NCI-H1694 (cell line): ENCODE measurements at regions not wholly inside any gene's neighbourhood (a gene's known extent, or its start where the extent isn't known, plus 50 kb on each side); places are given as distances from the start of the nearest gene placed in this dataset.

Source experiments
- DNase-seq: peaks from one replicate; lab custom pipeline; 2025; lab: John Stamatoyannopoulos, UW

- DNase-seq = no peak
These were observed 253.8 kb downstream of the TNS1 start for GRCh38 chr2:217749008-217749407.

DNA sequence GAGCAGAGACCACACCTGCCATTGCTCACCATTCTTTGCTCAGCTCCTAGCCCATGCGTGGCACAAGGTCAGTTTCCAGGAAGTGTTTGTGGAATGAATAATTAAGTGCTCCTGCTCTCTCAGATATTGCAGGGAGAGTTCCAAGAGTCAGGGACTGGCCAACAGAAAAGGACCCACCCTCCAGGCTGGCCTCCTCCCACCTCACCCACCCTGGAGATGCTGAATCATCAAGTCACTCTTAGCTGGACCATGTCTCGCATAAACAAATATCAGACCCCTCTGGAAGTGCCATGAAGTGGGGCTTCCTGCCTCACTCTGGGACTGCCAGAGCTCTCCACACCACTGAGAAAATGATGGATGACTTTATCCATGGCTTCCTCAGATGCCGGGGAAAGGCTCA is 256.0 kb downstream of the TNS1 start:
- DNase-seq = no peak

DNA sequence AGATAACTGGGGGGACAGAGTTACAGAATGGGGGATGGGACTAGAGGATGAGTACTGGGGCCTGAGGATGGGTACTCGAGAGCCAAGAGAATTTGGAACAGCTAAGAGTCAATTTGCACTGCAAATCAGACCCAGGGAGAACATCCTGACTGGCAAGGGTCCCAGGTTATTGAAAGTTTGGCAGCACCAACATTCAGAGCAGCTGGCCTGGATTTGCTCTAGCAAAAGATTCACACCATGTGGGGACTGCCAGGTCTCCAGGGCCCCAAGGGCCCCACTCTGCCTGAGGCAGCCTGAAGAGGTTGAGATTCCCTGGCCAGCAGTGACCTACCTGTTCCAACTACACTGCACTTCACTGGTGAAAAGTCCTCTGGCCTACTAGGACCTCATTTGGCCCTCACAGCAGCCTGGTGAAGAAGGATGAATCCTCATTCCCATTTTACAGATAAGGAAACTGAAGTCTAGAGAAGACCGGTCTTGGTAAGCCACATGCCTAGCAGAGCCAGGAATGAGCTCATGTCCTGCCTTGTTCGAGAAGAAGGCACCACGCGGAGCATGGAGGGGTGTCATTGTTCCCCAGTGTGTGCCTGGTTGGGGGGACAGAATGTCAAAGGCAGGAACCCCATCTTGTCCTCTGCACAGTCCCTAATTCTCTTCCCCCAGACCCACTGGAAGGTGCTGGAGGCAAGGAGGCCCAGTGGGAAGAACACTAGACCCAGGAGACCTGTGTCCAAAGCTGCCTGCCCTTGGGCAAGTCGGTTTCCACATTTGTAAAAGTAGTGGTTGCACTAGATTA is 258.6 kb downstream of the TNS1 start:
- DNase-seq = peak; percentile 75

DNA sequence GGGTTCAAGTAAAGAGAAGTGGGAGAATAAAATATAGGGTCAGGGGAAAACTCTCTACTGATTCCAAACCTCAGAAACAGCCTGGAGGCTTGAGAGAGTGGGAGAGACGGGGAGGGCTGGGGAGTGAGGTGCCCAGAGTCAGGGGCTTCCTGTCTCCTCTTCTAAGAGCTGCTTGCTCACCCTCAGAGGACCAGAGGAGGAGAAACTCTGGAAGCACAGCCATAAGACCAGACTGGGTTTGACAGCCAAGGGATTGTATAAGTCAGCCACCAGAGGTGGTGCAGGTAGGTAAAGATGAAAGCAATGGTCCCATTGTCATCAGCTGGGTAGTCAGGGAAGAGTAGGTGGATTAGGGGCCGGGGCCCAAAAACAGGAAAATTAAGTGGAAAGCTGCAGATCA is 259.4 kb downstream of the TNS1 start:
- no peak for DNase-seq

GRCh38 chr2:217742841-217743240 is 260.0 kb downstream of the TNS1 start:
- DNase-seq = no peak

DNA sequence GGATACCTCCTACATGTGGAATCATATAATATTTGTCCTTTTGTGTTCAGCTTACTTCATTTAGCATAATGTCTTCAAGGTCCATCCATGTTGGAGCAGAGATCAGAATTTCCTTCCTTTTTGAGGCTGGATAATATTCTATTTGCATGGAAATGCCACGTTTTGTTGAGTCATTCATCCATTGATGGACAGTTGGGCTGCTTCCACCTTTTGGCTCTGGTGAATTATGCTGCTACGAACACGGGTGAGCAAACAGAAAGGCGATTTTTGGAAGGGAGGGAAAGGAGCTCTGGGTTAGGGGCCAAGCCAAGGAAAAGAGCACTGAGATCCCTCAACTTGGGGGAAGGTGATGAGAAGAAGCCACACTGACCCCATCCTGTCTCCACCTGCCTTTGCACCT is 260.5 kb downstream of the TNS1 start:
- no peak for DNase-seq

DNA sequence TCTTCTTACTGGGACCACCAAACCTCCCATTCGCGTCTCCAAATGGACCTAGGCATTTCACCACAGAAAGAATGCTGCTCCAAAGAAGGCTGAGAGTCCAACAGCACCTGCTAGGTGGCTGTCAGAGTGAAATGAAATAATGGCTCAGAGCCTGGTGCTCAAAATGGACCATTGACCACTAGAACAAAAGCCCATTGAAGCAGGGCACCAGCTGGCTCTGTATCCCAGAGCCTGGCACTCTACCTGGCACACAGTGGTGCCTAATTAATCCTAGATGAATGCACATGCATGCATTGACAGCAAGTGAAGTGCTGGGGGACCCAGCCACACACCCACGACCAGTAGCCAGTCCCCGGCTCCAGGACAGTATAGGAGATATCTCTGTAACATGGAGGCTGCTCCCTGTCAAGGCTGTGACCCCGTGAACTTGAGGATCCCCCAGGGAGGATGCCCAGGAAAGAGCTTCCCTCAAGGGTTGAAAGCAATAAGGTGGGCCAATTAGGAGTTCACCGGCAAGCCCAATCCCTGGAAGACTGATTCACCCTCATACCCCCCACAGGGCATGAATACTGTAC is 261.3 kb downstream of the TNS1 start:
- DNase-seq = no peak

DNA sequence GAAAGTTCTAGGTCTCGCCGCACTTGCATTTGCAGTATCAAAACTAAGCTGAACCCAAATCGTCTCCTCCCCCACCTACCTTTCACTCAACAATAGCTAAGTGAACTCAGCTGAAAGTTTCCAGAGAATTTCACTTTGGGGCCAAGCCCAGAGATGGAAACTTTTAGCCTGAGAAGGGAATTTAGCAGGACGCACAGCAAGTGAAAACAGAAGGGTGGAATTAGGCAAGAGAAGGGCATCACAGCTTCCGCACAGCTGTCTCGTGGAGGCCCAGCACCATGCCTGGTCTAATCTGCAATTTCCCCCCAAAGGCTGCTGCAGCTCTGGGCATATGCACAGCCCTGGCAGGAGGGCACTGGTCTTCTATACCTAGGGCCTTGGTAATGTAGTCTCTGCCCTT is 262.0 kb downstream of the TNS1 start:
- DNase-seq = no peak

GRCh38 chr2:217740178-217740577 is 262.6 kb downstream of the TNS1 start:
- DNase-seq = no peak

DNA sequence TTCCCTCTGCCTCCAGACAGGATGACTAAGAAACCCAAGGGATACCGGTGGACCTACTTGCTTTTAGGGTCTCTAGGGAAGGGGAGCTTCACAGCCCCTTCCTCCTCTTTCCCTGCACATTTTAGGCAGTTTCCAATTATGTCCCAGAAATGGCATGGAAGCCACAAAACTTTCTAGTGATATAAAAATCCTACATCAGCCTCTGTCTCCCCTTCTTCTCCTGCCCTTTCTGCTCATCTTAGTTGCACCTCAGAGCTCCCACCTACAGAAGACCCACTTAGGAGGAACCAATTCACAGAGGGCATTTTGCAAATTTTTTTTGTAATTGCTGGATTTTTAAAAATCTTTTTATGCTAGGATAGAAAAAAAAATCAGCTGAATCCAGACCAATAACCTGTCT is 263.1 kb downstream of the TNS1 start:
- no peak for DNase-seq

- DNase-seq = no peak
These were observed 264.7 kb downstream of the TNS1 start for GRCh38 chr2:217738061-217738460.

GRCh38 chr2:217736776-217737550 is 265.8 kb downstream of the TNS1 start:
- DNase-seq = no peak

GRCh38 chr2:217735899-217736298 is 266.9 kb downstream of the TNS1 start:
- no peak for DNase-seq

GRCh38 chr2:217735034-217735433 is 267.8 kb downstream of the TNS1 start:
- no peak for DNase-seq

- no peak for DNase-seq
These were observed 269.3 kb downstream of the TNS1 start for GRCh38 chr2:217733461-217733860.

DNA sequence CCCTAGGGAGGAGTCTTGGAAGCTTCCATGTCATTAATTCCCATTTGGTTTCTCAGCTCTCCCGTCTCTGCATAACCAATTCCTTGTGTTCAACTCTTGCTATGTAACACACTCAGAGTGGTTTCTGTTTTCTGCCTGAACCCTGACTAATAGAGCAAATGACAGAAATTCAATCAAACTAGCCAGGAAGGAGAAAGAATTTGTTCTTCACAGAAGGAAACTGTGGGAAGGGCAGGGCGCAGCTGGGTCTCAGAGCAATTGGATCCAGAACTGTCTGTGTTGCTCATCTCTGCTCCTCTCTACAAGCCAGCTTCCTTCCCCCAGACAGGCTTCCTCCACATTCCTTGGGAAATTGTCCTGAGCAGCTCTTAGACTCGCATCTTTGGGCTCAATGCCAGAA is 269.8 kb downstream of the TNS1 start:
- DNase-seq = no peak

GRCh38 chr2:217731805-217732204 is 271.0 kb downstream of the TNS1 start:
- DNase-seq = no peak

- no peak for DNase-seq
These were observed 273.3 kb downstream of the TNS1 start for GRCh38 chr2:217729421-217730053.

DNA sequence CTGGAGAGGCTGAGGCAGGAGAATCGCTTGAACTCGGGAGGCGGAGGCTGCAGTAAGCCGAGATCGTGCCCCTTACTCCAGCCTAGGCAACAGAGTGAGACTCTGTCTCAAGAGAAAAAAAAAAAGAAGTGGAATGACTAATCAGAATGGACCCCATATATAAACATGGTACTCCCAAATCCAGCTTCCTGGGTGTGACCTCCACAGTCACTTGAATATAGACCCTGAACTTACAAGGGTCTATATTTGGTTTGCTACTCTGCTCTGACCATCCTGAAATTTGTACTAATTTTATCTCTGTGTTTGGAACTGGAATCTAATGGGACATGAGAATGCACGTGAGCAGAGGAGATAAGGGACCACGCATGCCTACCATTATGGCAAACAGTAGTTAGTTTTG is 275.0 kb downstream of the TNS1 start:
- no peak for DNase-seq

DNA sequence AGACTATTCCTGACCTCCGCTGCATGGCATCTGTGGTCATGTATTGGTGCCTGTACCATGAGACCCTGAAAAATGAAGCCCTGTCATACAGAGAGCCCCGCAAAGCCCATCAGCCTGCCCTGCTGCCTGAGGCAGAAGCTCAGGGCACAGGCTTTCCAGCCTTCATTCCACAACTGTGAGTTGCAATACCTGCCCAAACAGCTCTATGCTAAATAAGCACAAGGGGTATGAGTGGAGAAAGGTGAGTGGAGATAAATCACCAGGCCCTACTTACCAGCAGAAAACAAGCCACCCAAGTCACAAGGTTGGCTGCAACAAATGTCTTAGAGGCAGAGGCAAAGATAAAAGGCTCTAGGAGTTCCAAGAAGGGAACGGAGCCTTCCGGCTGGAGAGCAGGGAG is 277.4 kb downstream of the TNS1 start:
- no peak for DNase-seq

DNA sequence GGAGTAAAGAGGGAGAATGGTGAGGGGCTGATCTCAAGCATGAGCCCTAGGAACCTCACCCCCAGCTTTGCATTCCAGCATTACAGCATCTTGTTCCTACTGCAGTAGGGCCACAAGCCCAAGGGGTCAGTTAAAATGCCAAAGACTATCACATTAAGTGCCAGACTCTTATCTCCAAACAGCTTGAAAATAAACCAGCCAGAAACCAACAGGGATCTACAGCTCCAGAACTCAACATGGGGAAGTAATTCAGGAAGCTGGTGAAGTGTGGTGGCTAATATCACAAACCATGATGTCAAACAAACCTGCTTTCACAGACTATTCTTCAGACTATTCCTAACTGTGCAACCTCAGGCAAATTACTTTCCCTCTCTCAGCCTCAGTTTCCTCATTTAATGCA is 278.3 kb downstream of the TNS1 start:
- DNase-seq = no peak

- no peak for DNase-seq
These were observed 278.8 kb downstream of the TNS1 start for GRCh38 chr2:217723981-217724380.
